Glomerular visceral epithelial cell (primary cell): ENCODE measurements at regions not wholly inside any gene's neighbourhood (a gene's known extent, or its start where the extent isn't known, plus 50 kb on each side); places are given as distances from the start of the nearest gene placed in this dataset.

ENCODE experiments used
- DNase-seq: peaks from one replicate; pipeline ENCODE4 v3.0.0-alpha.2; 2016; ENCODE audit errors: extremely low spot score

- DNase-seq, result no peak
These were observed 387.3 kb downstream of the KDM5D start for GRCh38 chrY:19357249-19357648.

GRCh38 chrY:19356735-19357134 lies 387.8 kb downstream of the KDM5D start:
- DNase-seq, result peak; percentile 1

GRCh38 chrY:19354857-19355173 lies 389.7 kb downstream of the KDM5D start:
- DNase-seq, result no peak

GRCh38 chrY:19354061-19354856 lies 390.3 kb downstream of the KDM5D start:
- peak; percentile 87 for DNase-seq

- DNase-seq, result no peak
These were observed 392.9 kb downstream of the KDM5D start for GRCh38 chrY:19351616-19352015.

- no peak for DNase-seq
These were observed 422.8 kb downstream of the KDM5D start for GRCh38 chrY:19321701-19322100.

GRCh38 chrY:19319135-19319534 lies 425.4 kb downstream of the KDM5D start:
- DNase-seq, result no peak

GRCh38 chrY:19317271-19317987 lies 427.1 kb downstream of the KDM5D start:
- DNase-seq, result peak; percentile 28

GRCh38 chrY:19307627-19308026 lies 436.9 kb downstream of the KDM5D start:
- peak; percentile 1 for DNase-seq

- peak; percentile 26 for DNase-seq
These were observed 441.4 kb downstream of the KDM5D start for GRCh38 chrY:19303136-19303535.

GRCh38 chrY:19290925-19291324 lies 453.6 kb downstream of the KDM5D start:
- no peak for DNase-seq

- no peak for DNase-seq
These were observed 470.4 kb downstream of the KDM5D start for GRCh38 chrY:19274076-19274475.

- no peak for DNase-seq
These were observed 476.2 kb downstream of the KDM5D start for GRCh38 chrY:19268331-19268730.

- DNase-seq, result no peak
These were observed 479.1 kb downstream of the KDM5D start for GRCh38 chrY:19265404-19265803.

GRCh38 chrY:19262310-19262709 lies 482.2 kb downstream of the KDM5D start:
- DNase-seq, result peak; percentile 16

GRCh38 chrY:19232276-19232994 lies 458.9 kb upstream of the HSFY2 start:
- DNase-seq, result peak; percentile 23

- no peak for DNase-seq
These were observed 447.2 kb upstream of the HSFY2 start for GRCh38 chrY:19220784-19221183.

GRCh38 chrY:19208915-19209314 lies 435.4 kb upstream of the HSFY2 start:
- no peak for DNase-seq

GRCh38 chrY:19207048-19207447 lies 433.5 kb upstream of the HSFY2 start:
- no peak for DNase-seq

GRCh38 chrY:19180824-19181223 lies 407.3 kb upstream of the HSFY2 start:
- DNase-seq, result no peak

- DNase-seq, result no peak
These were observed 394.6 kb upstream of the HSFY2 start for GRCh38 chrY:19168202-19168565.

GRCh38 chrY:19167319-19168201 lies 394.0 kb upstream of the HSFY2 start:
- DNase-seq, result peak; percentile 78
